Fibroblast of skin of right biceps (primary cell): ENCODE measurements at regions not wholly inside any gene's neighbourhood (a gene's known extent, or its start where the extent isn't known, plus 50 kb on each side); places are given as distances from the start of the nearest gene placed in this dataset.

Experiments used
- DNase-seq: peaks from one replicate; pipeline ENCODE4 v3.0.0-alpha.2; 2013

DNA sequence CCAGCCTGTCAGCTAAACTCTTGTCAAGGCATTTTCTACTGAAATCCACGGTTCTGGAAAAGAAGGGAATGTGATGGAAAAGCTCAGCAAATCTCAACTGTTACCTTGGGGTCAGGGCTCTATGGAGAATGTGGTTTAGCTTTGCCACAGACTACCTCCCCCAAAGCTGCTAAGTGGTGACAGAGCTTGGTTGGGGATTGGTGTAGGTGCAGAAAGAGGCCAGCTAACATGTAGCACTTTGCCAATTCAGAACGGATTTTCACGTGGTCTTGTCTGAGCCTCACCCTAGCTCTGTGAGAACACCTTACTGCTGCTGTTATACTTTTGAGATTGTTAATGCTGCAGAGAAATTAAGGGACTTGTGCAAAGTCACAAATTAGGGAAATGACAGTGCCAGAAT is 331.1 kb downstream of the RND3 start:
- no peak for DNase-seq

DNA sequence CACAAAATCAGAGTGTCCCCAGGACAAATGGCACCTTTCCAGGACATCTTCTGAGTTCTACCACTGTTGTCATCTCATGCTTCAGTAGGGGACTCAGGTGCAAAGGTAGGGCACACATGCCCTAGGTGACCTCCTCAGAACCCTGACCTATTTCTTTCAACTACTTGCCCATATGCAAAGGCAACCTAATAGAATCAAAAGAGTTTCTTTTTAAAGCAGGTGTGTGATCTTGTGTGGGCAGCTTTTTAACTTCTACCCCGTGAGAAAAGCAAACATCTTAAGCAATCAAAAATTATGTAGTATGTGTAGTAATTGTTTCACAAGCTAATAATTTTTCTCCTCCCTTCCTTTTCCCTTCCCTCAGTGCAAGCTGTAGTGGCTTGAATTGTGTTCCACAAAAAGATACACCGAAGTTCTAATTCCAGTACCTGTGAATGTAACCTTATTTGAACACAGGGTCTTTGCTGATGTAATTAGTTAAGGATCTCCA is 333.1 kb downstream of the RND3 start:
- no peak for DNase-seq

DNA sequence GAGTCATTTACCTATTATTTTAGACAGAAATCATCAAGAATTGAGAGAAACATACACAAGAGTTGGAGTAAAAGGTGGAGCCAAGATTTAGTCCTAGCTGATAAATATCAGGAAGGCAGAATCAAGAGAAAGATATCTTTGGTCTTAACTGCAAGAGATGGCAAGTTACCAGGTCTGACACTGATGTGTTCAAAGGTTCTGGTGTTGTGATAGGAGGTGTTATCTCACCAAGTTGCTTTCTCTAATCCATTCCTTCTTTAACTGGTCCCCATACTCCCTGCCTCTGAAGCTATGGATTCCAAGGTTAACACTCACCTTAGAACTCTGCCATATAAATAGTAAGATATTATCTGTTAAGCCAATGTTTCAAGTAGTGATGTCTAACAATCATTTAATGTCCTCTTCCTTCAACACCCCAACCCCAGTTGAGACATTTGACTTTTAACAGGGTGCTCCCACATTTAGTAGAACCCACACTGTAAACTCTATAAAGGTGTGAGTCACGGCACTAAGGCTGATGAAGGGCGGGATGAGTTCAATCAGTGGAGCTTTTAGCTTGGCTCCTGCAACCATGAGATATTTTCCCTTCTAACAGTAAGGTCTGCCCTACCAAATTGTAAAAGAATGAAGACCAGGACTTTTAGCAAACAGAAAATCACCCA is 333.7 kb downstream of the RND3 start:
- no peak for DNase-seq

DNA sequence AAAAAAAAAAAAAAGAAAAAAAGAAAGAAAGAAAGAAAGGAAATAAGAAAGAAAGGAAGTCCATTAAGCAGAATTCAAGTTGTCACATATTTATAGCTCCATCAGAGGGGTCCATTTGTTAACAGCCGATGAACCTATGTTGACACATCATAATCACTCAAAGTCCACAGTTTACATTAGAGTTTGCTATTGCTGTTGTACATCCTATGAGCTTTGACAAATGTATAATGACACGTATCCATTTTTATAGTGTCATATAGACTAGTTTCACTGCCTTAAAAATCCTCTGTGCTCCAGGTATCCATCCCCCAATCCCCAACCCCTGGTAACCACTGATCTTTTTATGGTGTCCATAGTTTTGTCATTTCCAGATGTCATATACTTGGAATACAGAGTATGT is 335.2 kb downstream of the RND3 start:
- no peak for DNase-seq

DNA sequence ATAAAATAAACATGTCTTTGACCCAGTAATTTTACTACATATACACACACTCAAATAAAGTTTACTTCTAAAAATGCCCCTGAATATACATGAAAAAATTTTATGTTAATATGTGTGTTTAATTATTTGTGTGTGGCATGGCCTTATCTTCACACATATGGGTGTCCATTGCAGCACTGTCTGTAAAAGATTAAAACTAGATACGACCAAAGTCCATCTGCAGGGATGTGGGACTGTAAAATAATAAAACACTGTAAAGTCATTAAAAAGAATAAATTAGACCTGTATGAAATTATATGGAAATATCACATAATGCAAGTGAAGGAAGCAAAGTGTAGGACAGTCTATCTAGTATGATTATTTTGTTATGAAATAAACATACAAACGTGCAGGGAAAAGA is 337.3 kb downstream of the RND3 start:
- no peak for DNase-seq

DNA sequence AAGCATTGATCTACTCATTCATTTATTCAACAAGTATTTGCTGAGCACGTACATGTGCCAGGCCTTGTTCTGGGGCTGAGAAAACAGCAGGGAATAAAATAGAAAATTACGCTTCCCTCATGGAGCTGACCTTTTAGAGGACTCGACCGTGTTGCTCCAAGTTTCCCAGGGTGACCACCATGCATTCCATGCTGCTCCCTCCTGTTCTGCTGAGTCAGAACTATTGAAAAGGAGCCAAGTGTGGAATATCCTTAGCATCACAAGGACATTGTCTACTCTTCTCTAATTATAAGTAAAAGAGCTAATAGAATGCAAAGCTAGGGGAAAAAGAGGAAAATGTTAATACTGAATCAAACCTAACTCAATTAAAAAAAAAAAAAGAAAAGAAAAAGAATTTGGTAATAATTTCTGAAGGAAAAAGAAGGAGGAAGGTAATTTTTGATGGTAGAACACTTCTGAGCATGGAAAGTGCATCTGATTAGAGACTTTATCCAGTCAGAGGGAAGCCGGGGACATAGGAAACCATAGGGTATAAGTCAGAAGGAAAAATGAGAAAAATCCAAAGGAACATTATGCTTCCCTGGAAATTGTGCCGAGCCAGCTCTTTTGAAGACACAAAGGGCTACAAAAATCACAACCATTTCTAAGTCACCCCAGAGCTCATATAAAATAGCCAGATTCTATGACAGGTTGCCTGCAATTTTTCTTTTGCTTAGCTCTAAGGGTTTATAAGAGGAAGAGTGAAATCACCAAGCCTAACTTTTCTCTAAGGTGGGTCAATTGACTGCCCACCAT is 339.4 kb downstream of the RND3 start:
- peak; percentile 65 for DNase-seq

DNA sequence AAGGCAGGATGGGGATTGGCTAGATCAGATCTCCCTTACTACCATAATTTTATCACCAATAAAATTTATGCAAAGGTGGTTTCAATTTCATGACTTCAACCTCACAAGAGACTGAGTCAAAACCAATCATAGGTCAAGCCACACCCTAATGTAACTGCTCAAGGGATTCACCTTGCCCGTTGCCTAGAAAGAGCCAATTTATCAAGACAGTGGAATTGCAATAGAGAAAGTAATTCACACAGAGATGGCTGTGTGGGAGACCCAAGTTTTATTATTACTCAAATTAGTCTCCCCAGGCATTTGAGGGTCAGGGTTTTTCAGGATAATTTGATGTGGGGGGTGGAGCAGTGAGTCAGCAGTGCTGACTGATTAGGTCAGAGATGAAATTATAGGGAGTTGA is 340.6 kb downstream of the RND3 start:
- DNase-seq, result no peak

DNA sequence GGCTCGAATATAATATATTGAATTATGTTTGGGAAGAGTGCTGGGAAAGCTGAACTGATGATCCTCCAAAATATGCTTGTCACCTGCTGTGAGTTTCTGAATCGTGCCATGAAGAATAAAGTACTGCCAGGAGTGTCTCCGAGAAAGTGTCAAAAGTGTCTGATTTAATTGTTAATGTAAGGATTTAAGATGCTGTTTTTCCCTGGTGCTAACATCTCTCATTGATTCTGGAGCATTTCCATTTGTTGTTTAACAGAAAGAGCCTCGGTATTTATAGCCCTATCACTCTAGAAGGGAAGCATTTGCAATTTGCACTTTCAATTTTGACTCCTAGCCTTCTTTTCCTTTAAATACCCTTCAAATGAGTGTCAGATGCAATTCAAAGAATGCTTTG is 342.2 kb downstream of the RND3 start:
- DNase-seq, result no peak

DNA sequence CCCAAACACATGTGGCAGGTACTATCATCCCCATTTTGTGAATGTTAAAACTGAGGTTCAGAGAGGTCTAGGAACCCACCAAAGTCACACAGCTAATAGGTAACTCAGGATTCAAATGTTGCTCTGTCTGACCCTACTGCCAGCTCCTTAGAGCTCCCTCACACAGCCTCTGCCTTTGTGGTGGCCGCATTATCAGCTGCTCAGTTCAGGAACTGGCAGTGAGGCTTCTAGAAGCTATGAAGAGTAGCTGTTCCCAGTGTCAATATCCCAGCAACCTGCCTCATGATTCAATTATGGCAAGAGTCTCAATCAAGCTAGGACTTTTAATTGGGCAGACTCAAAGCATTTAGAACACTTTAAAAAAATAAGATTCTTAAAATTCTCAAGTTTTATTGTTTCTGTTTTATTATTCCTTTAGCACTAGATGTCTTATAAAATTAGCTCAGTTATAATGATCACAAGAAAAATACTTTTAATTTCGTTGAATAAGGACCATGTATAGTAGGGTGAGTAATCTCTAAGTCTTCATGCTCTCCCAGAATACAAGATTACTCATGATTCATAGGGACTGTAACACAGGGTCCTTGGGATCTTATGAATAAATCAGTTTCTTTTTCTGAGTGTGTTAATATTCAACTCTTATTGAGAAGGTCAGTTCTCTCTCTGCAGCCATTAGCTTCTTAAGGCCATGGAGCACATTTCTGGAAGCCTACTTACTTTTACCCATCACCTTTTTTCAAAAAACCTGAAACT is 342.7 kb downstream of the RND3 start:
- peak; percentile 69 for DNase-seq

DNA sequence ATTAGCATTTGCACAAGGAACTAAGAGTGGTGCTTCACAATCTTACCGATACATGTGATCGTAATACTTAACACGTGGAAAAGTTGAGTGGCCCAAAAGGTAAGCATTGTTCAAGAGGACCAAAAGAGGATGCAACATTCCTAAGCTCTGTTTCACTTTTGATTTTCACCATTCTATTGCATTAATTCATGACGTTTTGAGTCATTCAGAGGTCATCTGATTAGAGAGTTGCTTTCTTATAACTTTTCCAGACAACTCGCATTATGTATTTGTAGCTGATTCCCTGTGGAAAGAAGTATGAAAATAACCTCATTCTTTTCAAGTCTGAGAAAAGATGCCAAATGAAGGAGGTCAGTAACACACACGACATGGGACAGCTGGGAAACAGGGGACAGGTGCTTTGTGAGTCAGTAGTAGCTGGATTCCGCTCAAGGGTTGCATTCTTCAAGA is 344.4 kb downstream of the RND3 start:
- peak; percentile 87 for DNase-seq

DNA sequence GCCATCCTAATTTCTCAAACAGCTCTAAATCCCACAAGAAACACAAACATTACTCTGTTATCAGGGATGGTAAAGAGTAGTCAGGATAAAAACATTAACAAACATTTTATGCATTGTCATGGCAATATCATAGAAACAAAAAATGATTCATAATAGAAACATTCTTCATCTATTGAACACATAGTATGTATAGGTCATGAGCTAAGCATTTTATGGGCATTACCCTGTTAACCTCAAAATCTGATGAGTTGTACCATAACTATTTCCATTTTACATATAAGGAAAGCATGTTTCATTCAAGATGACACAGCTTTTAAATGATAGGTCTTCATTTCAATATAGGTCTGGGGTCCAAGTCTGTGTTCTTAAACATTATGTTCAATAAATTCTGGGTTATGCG is 344.9 kb downstream of the RND3 start:
- peak; percentile 94 for DNase-seq

DNA sequence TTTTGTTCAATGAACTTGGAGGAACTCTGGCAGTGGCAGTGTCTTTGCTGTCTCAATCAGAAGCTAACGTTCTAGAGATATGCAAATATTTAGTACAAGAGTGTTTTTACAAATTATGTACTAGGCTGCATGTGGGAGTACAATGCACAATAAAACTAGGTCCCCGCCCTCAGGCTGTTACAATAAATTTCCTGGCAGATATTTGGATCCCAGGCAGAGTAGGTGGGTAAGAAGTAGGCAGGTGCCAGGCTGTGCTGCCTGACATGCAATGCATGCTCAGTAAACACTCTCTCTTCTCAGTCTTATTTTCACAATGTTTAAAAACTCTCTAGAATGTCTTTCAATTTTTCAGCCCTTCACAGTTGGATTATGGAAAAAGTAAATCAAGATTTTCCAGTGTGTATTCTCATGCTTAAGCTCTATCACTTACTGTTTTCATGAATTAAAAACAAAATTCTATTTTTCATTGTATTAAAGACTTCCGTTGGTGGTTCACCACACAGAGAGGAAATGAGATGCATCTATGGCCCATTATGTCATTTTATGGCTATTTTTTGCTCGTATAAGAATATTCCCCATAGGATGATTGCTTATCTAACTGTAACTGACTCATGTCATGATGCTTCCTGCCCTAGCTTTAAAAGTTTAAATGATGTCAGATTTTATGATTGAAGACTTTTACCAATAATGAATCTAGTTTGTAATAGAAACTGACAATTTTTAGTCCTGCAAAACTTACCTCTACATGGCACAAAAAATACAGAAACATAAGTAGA is 346.1 kb downstream of the RND3 start:
- DNase-seq, result peak; percentile 79

DNA sequence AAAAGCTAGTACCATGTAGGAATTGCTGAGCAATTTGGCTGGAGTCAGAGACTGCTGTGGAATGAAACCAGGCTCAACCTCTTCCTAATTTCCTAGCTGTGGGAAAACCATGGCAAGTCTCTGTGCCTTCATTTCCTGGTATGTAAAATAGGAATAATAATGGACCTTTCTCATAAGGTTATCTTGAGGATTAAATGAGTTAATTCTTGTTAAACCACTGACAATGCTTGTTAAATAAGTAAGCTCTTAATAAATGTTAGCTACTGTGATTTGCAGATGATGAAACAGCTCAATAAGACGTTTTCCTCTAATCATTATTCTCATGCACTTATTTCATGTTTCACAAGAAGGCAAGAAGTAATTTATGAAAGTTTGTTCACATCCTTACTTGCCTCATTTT is 346.7 kb downstream of the RND3 start:
- DNase-seq, result no peak

DNA sequence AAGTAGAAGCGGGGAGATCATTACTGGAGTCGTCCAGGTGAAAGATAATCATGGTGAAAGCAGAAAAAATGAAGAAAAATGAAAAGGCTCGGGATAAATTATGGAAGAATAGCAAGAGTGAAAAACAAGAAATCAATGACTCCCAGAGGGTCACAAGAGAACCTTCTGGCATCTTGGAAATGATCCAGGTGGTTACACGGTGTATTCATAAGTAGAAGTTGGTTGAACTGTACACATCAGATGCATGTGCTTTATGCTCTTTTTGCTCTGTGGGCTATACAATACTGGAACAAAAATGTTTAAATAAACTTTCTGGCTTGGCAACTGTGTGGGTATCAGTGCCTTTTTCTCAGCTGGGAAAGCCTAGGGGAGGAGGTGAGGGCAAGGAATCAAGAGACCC is 348.9 kb downstream of the RND3 start:
- no peak for DNase-seq

DNA sequence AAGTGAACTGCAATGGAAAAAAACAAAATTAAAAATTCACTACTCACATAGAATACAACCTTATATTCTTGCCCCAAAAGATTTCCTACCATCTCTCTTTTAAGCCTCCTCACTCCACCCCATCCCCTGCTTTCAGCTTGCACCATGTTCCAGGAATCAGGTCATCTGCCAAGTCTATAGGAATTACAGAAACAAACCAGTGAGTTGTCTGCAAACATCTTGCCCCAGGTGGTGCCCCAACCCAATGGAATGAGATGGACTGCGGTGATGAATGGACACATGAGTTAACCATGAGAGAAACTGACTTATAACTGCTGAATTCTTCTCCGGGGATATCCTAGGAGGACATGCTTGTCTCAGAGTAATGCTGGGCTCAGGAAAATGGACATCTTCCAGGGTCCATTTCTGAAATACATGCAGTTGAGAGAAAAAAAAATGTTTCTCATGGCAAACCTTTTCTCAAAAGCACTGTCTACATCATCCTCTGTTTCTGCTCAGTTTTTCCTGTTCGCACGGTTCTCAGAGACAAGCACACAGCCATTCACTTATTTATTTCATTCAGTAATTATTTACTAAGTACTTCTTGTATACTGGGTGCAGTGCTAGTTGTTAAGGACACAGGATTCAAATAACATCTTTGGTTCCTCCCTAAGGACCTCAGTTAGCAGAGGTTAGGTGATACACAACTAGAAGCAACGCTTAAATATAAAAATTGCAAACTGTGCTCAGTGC is 350.0 kb downstream of the RND3 start:
- DNase-seq, result no peak

DNA sequence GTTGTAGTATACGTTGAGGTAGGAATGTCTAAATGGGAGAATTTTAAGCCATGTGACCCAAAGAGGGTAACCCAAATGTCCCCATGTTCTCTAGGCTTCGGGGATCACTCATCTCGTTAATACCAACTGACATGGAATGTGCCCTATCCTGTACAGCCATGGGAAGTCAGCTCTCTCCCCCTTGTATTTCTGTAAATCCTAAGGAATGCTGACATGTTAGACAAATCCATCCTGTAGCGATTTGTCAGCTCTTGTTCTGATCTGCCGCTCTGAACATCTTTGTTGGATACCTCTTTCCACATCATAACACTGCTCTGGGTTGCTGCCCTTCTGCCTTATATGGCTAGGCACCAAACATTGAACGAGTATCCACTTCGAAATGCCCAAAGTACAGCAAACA is 350.6 kb downstream of the RND3 start:
- DNase-seq, result no peak

DNA sequence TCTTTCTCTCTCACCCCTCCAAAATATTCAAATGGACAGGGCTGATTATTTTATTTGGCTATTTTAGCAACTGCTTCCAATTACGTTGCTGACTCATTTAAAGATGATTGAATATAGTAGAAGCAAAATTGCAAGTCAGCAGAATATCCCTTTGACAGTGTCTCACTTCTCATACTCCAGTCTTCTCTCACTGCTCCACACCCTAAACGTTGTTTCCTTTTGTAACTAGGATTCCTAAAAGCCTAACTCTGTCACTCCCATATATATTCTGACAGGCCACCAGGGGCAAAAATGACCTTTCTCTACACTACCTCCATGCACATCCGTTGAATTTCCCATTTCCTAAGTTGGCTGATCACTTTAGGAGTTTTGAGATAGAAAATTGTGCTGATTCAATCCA is 351.1 kb downstream of the RND3 start:
- peak; percentile 61 for DNase-seq

DNA sequence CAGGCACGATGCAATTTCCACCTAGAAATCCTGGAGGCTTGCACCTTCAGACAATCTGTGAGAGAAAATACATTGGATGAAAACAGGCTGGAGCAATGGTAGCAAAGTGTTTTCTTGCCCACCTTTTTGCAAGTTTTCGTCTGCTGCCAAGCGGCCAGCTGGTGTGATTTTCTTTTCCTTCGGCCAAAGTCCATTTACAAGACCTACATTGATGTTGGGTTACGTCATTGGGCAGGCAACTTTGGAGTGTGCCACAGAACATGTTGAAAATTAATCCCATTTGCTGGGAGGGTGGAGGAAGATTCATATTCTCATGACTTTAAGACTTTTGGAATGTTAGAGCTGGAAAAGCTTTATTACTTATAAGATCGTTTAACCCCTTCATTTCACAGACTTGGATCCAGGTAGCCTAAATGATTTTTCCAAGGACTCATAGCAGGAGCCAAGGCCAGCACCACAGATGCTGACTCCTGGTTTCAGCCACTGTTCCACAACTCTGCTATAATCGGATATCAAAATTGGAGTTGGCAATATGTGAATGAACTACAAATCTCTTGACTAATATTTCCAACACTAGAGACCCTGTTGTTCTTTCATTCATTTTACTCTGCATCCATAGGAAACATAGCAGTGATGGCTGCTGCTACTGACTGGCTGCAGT is 352.1 kb downstream of the RND3 start:
- no peak for DNase-seq

DNA sequence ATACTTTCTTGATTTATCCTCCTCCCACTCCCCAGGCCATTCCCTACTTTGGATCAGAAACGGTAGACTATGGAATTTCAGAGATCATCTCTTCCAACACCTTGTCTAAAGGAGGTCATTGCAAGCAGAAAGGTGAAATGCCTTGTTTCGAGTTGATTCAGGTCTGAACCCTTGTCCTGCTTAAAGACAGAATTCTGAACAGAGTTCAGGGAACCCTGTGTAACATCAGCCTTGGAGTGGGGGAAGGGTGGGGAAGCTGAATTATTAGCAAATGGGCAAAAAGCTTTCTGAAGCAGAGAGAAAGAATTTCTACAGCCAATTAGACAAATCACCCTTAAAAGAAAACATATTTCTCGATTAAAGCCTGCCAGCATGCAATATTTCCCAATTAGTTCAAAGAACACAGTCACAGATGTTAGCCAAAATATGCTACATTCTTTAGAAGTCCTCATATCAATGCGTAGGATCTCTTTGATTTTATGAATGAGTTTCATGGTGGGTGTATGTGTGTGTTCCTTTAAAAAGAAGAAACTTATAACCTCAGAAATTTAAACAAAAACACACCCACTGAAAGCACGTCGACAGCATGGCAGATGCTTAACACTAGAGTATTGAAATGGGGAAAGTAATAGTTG is 353.1 kb downstream of the RND3 start:
- peak; percentile 71 for DNase-seq

DNA sequence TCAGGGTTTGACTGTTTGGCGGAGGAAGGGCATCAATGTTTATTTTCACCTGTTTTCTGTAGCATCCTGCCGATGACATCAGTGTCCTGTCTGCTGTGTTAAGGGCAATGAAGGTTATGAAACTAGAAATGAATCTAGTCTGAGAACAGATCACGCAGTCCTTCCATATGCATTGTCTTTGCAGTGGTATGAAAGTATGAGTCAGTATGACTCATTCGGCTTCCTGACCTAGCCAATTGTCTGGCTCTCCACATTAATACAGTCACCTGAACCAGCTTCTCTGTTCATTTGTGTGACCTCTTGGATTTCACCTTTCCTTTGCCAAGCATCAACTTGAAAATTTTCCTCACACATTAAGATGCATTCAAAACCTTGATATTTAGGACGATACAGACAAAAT is 353.8 kb downstream of the RND3 start:
- peak; percentile 91 for DNase-seq

DNA sequence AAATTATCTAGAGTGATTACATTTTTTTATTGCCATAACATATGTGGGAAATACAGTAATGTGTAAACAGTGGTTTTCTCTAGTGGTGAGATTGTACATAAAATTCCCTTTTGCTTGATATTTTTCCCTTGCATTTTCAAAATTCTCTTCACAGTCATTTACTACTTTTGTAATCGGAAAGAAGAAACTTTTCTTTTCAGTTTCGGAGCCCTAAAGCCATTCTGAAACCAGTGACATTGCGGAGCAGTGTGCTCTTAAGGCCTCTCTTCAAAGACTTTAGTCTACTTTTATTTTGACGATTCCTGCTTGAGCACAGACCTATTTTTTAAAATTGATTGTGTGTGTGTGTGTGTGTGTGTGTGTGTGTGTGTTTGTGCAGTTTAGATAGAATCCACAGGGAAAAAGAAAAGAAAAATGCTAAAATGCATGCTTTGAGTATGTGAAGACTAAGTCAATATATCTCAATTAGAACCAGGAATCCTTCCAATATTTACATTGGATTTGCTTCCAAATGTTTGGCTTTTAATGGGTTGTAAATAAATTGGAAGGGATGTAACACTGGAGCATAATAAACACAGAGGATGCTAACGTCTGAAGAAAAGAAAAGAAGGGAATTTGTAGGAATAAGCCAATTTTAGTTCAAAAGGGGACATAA is 357.4 kb downstream of the RND3 start:
- no peak for DNase-seq
